ENCODE measurements at regions not wholly inside any gene's neighbourhood (a gene's known extent, or its start where the extent isn't known, plus 50 kb on each side); places are given as distances from the start of the nearest gene placed in this dataset.

DNA sequence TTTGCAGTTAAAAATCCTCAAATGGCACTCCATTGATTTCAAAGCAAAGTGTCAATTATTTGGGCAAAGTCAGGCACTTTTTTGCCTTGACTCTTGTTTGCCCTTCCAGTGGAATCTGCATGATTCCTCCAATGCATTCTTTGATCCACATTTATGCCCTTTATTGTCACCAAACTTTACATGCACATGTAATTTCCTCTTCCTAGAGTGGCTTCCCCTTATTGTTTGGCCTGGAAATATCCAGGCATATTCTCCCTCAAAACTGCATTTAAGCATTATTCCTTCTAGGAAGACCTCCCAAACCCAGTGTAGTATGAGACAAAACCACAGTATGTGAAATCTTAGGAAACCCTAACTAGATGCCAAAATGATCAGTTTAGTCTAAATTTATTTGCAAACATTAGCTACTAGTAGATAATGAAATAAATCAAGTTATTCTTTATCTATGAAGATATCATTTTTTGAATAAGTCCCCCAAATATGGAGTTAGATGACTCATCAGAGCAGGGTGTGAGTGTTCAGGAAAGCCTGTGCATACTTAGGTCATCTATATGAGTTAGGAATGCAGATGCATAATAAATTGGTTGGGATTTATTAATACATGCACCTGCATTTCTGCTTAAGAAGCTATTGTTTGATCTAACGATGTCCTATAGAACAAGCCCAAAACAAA is 433.3 kb upstream of the TCF4 start:
- TF ChIP-seq, protein P1, sequence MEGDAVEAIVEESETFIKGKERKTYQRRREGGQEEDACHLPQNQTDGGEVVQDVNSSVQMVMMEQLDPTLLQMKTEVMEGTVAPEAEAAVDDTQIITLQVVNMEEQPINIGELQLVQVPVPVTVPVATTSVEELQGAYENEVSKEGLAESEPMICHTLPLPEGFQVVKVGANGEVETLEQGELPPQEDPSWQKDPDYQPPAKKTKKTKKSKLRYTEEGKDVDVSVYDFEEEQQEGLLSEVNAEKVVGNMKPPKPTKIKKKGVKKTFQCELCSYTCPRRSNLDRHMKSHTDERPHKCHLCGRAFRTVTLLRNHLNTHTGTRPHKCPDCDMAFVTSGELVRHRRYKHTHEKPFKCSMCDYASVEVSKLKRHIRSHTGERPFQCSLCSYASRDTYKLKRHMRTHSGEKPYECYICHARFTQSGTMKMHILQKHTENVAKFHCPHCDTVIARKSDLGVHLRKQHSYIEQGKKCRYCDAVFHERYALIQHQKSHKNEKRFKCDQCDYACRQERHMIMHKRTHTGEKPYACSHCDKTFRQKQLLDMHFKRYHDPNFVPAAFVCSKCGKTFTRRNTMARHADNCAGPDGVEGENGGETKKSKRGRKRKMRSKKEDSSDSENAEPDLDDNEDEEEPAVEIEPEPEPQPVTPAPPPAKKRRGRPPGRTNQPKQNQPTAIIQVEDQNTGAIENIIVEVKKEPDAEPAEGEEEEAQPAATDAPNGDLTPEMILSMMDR (IDR thresholded peaks at IDR 0.05; ENCODE audit: low read length), result no peak
- no peak for TF ChIP-seq EZH2 (optimal IDR thresholded peaks at IDR 0.05; ENCODE audit: low read depth, low read length)
- no peak for TF ChIP-seq EZH2phosphoT487 (IDR thresholded peaks at IDR 0.05; ENCODE audit: low read length)

Data from MM.1S (cell line).